Stimulated activated CD4-positive, alpha-beta T cell treated with anti-CD3 and anti-CD28 coated beads, Interleukin-4, amount 100 ng/mL, for 1 hour (primary cell): ENCODE measurements at regions not wholly inside any gene's neighbourhood (a gene's known extent, or its start where the extent isn't known, plus 50 kb on each side); places are given as distances from the start of the nearest gene placed in this dataset.
"Not testable (repeated sequence)": the region's sequence is repeated elsewhere in the genome, so short reads cannot be mapped to it uniquely, and the experiment has no call there.

ENCODE experiments used
- DNase-seq: peaks from one replicate; pipeline ENCODE4 v3.0.0-alpha.2; 2020

- no peak for DNase-seq
Observed at GRCh38 chr4:53920116-53920515, 144.3 kb downstream of the CHIC2 start.

DNA sequence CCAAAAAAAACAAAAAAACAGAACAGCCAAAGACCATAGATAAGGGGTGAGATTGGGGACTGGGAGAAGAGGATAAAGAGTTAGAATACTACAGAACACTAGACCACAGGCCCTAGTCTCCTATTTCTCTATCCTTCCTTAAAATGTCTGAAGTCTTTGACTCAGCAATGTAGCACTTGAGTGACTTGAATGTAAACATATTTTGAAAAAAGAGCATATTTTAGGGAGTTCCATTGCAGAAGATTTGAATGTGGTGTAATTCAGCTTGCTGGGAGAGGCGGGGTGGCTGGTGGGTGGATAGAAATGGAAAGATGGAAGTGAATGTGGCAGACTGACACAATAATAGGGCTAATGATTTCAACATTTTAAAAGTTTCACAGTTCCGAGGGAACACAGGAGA is 144.9 kb downstream of the CHIC2 start:
- DNase-seq: no peak

DNA sequence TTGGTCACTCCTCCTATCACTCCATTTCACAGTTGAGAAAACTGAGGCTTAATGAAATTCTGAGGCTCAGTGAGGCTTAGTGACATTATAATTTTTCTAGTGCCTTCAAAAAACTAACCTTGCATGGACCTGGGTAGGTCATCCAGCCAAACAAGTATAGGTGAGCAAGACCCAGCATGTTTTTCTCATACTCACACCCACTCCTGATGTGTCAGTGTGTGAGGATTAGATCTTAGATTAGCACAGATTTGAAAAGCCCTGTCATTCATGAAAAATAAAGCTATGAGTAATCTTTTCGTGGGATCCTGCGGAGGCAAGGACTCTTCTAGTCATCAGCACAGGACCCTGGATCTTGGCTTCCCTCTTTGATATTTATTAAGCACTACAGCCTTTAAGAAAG is 146.7 kb downstream of the CHIC2 start:
- no peak for DNase-seq

- no peak for DNase-seq
Observed at GRCh38 chr4:53916431-53916889, 147.9 kb downstream of the CHIC2 start.

- peak; percentile 4 for DNase-seq
Observed at GRCh38 chr4:53914313-53915016, 149.9 kb downstream of the CHIC2 start.

- no peak for DNase-seq
Observed at GRCh38 chr4:53913771-53914170, 150.6 kb downstream of the CHIC2 start.

GRCh38 chr4:53912766-53913497 is 151.5 kb downstream of the CHIC2 start:
- DNase-seq: no peak

GRCh38 chr4:53908661-53909078 is 155.7 kb downstream of the CHIC2 start:
- DNase-seq: no peak

DNA sequence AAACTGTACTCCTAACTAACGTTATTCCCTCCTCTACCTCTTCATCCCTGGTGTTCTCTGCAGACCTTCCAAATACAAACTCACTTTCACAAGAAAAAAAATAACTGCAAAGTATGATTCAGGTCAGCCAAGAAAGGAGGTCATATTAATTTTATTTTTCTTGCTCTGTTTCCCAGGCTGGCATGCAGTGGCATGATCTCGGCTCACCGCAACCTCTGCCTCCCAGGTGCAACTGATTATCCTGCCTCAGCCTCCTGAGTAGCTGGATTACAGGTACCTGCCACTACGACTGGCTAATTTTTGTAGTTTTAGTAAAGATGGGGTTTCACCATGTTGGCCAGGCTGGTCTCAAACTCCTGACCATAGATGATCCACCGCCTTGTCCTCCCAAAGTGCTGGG is 156.6 kb downstream of the CHIC2 start:
- no peak for DNase-seq

GRCh38 chr4:53906606-53907190 is 157.7 kb downstream of the CHIC2 start:
- DNase-seq: no peak

- DNase-seq: no peak
Observed at GRCh38 chr4:53905941-53906377, 158.4 kb downstream of the CHIC2 start.

- no peak for DNase-seq
Observed at GRCh38 chr4:53905276-53905940, 159.0 kb downstream of the CHIC2 start.

- no peak for DNase-seq
Observed at GRCh38 chr4:53902786-53903185, 161.6 kb downstream of the CHIC2 start.

DNA sequence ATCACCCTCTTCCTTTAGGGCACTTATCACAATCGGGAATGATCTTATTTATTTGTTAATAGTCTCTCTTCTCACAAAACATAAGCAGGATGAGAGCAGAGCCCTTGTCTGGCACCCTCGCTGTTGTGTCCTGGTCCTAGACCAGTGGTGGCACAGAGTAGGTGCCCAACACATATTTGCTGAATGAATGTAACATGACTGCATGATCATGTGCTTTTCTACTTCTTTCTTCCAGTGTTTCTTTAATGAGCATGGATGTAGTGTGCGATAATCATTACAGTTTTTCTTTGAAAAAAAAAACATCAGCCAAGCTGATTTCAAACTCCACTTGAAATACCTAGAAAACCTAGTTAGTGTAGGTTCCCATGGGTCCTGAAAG is 164.1 kb downstream of the CHIC2 start:
- no peak for DNase-seq

DNA sequence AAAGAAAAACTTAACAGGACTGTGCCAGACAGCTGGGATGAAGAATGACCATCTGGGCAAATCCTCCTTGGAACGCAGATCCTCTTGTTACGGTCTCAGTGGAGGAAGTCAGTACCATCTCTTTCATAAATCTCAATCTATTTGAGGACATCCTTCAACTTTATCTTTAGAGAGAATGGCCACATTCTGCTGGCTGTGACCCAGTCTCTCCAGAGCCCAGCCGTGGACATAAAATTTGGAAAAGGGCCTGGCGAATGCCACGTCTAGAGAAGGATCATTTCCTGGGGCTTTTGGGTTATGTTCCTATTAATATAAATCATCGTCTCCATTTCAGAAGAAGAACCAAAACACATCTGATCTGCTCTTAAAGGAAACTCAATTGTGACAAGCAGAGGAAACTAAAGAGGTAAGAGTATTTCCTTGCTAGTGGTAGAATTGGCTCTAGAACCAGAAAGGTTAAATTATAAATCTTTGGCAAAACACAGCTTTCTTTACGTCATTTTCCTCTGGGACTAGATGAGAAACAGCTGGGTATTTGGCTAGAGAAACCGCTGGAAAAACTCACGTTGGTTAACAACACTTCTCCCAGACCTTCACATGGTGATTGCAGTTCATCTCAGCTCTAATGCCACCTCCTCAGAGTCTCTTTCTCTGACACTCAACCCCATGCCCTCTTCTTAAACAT is 164.7 kb downstream of the CHIC2 start:
- DNase-seq: no peak

DNA sequence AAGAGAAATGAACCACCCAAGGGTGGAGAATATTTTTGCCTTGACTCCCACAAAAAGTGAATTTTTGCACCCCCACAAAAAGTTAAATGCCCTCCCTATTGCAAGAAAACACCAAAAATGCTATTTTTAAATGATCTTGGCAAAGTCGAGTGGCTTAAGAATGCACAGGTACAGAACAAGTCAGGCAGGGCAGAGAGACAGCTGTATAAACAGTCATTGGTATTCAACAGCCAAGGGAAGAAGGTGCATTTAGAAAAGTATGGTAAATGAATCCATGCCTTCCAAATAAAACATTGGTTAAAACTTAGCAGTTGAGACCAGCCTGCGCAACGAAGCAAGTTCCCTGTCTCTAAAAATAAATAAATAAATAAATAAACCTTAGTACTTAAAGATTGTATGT is 169.3 kb downstream of the CHIC2 start:
- no peak for DNase-seq

DNA sequence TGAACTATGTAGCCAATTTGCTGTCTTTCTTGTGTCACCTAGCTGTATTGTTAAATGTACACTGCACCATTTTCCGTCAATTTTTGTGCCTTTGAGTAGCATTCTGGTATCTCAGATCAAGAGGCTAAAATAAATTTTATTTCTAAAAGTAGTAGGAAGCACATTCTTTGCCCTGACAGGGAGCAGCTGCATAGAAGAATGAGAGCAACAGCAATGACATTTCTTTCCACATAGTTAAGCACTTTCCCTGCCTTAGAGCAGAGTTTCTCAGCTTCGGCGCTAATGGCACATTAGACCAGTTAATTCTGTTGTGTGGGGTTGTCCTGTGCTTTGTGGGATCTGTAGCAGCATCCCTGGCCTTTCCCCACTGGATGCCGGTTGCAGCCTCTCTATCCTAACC is 173.9 kb downstream of the CHIC2 start:
- no peak for DNase-seq

GRCh38 chr4:53889326-53890055 is 174.9 kb downstream of the CHIC2 start:
- DNase-seq: no peak

DNA sequence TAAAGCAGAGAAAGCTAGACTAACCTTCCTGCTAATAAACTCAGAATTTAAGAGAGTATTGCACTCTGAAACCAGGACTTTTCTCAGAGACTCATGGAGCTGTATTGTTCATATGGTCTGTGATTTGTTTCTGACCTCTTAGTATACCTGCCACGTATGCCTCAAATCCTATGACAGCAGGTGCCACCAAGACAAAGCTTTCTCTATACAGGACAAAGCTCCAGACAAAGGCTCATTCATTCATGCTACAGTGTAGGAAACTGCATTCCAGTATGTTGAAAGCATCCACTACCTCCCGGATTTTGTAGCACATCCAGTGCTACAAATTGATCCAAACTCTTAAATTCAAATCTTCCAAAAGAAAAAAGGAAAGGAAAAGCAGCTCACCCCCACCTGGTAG is 178.3 kb downstream of the CHIC2 start:
- DNase-seq: no peak

DNA sequence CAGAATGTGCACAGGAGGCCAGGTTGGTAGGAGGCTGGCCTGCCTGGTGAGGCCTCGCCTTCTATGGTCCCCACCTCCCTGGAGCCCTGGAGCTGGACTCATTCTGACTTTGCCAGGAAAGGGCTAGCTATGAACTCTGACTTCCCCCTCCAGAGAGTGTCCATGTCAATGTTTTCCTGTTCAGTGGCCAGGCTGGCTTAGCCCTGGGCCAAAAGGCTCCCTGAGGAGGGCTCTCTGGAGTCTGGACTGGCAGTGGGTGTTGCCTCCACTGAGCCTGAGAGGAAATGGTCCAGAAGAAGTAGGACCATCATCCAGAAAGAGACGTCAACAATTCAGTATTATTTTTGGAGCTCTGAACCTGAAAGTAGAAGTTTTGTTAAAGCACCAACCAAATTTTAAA is 178.7 kb downstream of the CHIC2 start:
- DNase-seq: no peak

DNA sequence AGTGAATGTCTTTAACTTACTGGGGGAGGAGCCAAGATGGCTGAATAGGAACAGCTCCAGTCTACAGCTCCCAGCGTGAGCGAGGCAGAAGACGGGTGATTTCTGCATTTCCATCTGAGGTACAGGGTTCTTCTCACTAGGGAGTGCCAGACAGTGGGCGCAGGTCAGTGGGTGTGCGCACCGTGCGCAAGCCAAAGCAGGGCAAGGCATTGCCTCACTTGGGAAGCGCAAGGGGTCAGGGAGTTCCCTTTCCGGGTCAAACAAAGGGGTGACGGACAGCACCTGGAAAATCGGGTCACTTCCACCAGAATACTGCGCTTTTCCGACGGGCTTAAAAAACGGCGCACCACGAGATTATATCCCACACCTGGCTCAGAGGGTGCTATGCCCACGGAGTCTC is 187.3 kb downstream of the CHIC2 start:
- not testable (repeated sequence) for DNase-seq

DNA sequence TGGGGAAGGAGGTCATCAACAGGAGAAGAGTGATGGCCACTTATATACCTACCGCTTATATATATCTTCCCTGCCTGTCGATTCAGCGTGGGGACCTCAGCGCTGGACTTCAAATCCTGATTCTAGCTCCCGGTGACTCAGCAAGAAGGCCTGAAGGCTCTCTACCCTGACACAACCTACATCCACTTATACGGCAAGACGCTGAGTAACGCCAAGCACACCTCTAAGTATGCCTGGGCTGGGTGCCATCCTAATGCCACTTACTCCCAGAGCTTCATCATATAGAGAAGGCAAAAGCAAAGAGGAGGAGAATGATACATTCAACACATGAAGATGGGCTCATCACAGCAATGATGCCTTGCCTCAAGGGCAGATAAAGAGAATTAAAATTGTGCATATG is 198.3 kb downstream of the CHIC2 start:
- no peak for DNase-seq
